ENCODE measurements at regions not wholly inside any gene's neighbourhood (a gene's known extent, or its start where the extent isn't known, plus 50 kb on each side); places are given as distances from the start of the nearest gene placed in this dataset.

- 0 out of 2 replicates have a peak, but pooled peaks have one; percentile 63 for TF ChIP-seq ZNF234 (CRISPR knock-in tag; conservative IDR thresholded peaks at IDR 0.05)
- no peak for TF ChIP-seq FOXK2 (IDR thresholded peaks at IDR 0.05)
- TF ChIP-seq MAX (IDR thresholded peaks at IDR 0.05) = peak; percentile 93
- peak; percentile 88 for TF ChIP-seq POLR2G (IDR thresholded peaks at IDR 0.05; ENCODE audit: low read depth, low read length)
- peak; percentile 83; the same call in 1 of the 2 replicates for TF ChIP-seq ZNF253 (CRISPR knock-in tag; IDR thresholded peaks at IDR 0.05; ENCODE audit: borderline replicate concordance)
- no peak for TF ChIP-seq PAWR (CRISPR knock-in tag; IDR thresholded peaks at IDR 0.05; ENCODE audit: borderline replicate concordance)
- TF ChIP-seq MLXIP (CRISPR knock-in tag; IDR thresholded peaks at IDR 0.05; ENCODE audit: borderline replicate concordance) = no peak
- TF ChIP-seq TIGD3 (CRISPR knock-in tag; IDR thresholded peaks at IDR 0.05; ENCODE audit: borderline replicate concordance) = peak; percentile 52; the same call in 1 of the 2 replicates
- TF ChIP-seq GATAD1 (CRISPR knock-in tag; IDR thresholded peaks at IDR 0.05) = peak; percentile 95
- TF ChIP-seq ZNF674 (CRISPR knock-in tag; IDR thresholded peaks at IDR 0.05; ENCODE audit: low read depth) = 0 out of 2 replicates have a peak, but pooled peaks have one; percentile 39
- TF ChIP-seq MIXL1 (CRISPR knock-in tag; IDR thresholded peaks at IDR 0.05) = peak; percentile 97
- TF ChIP-seq MTERF4 (CRISPR knock-in tag; IDR thresholded peaks at IDR 0.05) = peak; percentile 41
- TF ChIP-seq ZNF564 (CRISPR knock-in tag; IDR thresholded peaks at IDR 0.05) = peak; percentile 93
- peak; percentile 70; the same call in 1 of the 2 replicates for TF ChIP-seq RARG (CRISPR knock-in tag; IDR thresholded peaks at IDR 0.05; ENCODE audit: low read depth)
- no peak for TF ChIP-seq THYN1 (CRISPR knock-in tag; IDR thresholded peaks at IDR 0.05; ENCODE audit: borderline replicate concordance, low read depth)
- TF ChIP-seq ZNF382 (CRISPR knock-in tag; IDR thresholded peaks at IDR 0.05; ENCODE audit: borderline replicate concordance) = no peak
- TF ChIP-seq ZBED4 (CRISPR knock-in tag; IDR thresholded peaks at IDR 0.05; ENCODE audit: borderline replicate concordance) = peak; percentile 69; the same call in 1 of the 2 replicates
- peak; percentile 81 for TF ChIP-seq KMT2A (CRISPR knock-in tag; IDR thresholded peaks at IDR 0.05)
Observed at GRCh38 chr20:41693136-41693979, 75.2 kb upstream of the CHD6 start (continued).
